GM13976 (cell line): ENCODE measurements at regions not wholly inside any gene's neighbourhood (a gene's known extent, or its start where the extent isn't known, plus 50 kb on each side); places are given as distances from the start of the nearest gene placed in this dataset.

Experiments used
- DNase-seq: peaks from one replicate; pipeline ENCODE4 v3.0.0; 2012; ENCODE audit warnings: low spot score
- in situ Hi-C: fragments of 300-500 bp; cut with MboI; formaldehyde crosslinking; loops from one replicate; pipeline ENCODE4 v1.12.0; 2022; ENCODE audit warnings: low sequenced_read_pairs, mixed read lengths, inconsistent platforms; ENCODE audit not compliant: unreplicated experiment
- TF ChIP-seq, protein P1 (sequence below): IDR thresholded peaks from 2 replicates; pipeline ENCODE4 v1.5.1; 2012; ENCODE audit warnings: borderline replicate concordance, mild to moderate bottlenecking; ENCODE audit not compliant: insufficient read depth; ENCODE audit errors: extremely low read depth, missing control alignments, control extremely low read depth

DNA sequence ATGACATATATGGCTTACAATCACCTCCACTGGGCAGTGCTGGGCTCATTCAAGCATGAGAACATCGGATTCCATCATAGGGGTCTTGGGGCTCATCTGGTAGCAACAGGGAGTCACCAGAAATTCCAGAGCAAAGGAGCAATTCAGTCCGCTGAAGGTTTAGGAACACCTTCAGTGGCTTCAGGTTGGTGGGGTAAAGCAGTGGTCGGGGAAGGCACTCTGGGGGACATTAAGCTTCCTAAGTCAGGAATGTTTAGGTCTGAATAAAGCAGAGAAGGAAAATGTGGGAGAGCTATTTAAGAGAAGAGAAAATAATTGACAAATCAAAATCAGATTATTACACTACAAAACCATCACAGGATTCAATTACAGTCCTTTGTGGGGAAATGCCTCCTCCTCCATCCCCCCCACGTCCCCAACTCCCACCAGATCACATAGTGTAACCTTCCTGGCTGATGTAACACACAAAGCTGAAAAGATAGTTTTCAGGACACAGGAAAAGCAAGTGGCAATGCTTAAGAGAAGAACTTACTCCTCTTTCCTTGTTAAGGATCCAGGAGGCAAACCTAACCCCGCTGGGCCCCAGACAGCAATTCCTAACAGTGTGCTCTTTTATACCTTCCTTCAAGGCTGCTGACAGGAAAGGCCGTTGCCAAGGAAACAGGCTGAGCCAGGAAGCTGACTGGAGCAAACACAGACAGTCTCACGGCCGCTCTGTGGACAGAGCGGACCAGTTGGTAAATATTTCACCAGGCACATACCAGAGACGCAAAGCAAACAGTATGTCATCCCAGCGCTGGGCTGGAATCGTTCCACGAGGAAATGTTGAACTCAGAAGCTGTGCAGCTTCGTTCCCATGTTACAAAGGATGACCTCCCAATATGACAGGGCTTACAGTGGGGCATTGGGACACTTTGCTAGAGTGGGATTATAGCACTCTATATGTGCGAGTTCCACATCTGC is 57.5 kb upstream of the LMCD1 start:
- TF ChIP-seq, protein P1, sequence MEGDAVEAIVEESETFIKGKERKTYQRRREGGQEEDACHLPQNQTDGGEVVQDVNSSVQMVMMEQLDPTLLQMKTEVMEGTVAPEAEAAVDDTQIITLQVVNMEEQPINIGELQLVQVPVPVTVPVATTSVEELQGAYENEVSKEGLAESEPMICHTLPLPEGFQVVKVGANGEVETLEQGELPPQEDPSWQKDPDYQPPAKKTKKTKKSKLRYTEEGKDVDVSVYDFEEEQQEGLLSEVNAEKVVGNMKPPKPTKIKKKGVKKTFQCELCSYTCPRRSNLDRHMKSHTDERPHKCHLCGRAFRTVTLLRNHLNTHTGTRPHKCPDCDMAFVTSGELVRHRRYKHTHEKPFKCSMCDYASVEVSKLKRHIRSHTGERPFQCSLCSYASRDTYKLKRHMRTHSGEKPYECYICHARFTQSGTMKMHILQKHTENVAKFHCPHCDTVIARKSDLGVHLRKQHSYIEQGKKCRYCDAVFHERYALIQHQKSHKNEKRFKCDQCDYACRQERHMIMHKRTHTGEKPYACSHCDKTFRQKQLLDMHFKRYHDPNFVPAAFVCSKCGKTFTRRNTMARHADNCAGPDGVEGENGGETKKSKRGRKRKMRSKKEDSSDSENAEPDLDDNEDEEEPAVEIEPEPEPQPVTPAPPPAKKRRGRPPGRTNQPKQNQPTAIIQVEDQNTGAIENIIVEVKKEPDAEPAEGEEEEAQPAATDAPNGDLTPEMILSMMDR: no peak
- in situ Hi-C loops: no loop called here
- DNase-seq: no peak

- in situ Hi-C loops: no loop called here
Observed at GRCh38 chr3:8444883-8445282, 56.7 kb upstream of the LMCD1 start.

DNA sequence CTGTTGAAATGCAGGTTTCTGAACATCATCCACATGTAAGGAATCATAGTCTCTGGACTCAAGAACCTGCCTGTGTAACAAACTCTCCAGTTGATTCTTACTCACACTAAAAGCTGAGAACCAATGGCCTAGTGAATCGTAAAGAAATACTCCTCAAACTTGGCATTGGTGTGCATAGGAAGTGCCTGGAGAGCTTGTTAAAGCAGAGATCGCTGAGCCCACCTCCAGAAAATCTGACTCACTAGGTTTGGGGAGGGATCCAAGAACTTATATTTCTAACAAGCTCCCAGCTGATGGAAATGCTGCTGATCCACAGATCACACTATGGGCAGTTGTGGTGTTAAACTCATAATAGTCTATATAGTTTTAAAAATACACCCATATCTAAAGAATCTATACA is 55.8 kb upstream of the LMCD1 start:
- in situ Hi-C loops: no loop called here
- DNase-seq: no peak
- TF ChIP-seq, protein P1: no peak

More at GRCh38 chr3:8444883-8445282, 56.7 kb upstream of the LMCD1 start:
- TF ChIP-seq, protein P1: no peak
- DNase-seq: no peak

- in situ Hi-C loops: no loop called here
Observed at GRCh38 chr3:8446845-8447244, 54.8 kb upstream of the LMCD1 start.

DNA sequence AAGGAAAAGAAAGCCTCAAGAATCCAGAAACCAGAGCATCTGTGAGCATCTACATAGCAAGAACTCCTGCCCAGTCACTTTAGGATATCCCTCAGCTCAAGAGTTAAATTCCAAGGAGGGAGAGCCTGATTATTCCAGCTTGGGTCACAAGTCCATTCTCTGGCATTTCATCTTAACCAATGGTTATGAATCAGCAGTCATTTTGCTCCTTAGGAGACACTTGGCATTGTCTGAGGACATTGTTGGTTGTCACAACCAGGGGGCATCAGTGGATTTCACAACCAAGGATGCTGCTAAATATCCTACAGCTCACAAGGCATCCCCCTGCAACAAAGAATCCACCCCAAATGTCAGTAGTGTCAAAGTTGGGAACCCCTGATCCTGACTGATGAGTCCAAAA is 51.0 kb upstream of the LMCD1 start:
- DNase-seq: no peak
- in situ Hi-C loops: loop anchor here (10.0 kb wide), 1 partner anchor 174 kb away; no protein-coding TSS in a partner anchor
- TF ChIP-seq, protein P1: no peak

More at GRCh38 chr3:8446845-8447244, 54.8 kb upstream of the LMCD1 start:
- TF ChIP-seq, protein P1: no peak
- no peak for DNase-seq

GRCh38 chr3:8451696-8452095 is 49.9 kb upstream of the LMCD1 start:
- DNase-seq: no peak
- TF ChIP-seq, protein P1: no peak
- in situ Hi-C loops: loop anchor here (10.0 kb wide), 1 partner anchor 173 kb away; no protein-coding TSS in a partner anchor
